Cardiac septum (tissue), 1 donor: ENCODE measurements at regions not wholly inside any gene's neighbourhood (a gene's known extent, or its start where the extent isn't known, plus 50 kb on each side); places are given as distances from the start of the nearest gene placed in this dataset.

ENCODE experiments used
- DNase-seq: peaks from one replicate; pipeline ENCODE4 v3.0.0-alpha.2; 2020; ENCODE audit warnings: low spot score
- intact Hi-C: fragments of 100-400 bp; cut with DNase I; formaldehyde crosslinking; loops from one replicate; pipeline ENCODE4 v1.14.0; 2022
- donor health status: DM: no; HTN: no; CAD: no.

DNA sequence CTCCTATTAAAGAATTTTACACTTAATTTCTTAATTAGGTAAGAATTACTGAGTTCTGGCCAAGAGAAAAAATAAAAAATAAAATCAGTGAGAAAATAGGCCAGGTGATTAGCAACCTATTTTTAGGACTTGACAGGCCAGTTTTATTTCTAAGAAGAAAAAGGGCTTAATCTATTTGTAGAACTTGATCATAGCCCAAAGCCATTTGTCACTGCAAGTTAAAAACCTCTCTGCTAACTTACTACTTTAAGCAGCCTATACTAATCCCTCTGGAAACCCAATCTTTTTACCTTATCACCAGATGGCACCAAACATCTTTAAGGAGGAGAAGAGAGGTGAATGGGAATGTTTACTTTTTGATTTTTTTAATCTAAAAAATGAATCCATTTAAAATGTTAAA is 222.1 kb upstream of the RHOBTB1 start:
- DNase-seq = no peak
- intact Hi-C loops = no loop called here

- intact Hi-C loops = no loop called here
- no peak for DNase-seq
These were observed 220.6 kb upstream of the RHOBTB1 start for GRCh38 chr10:61164458-61165160.

GRCh38 chr10:61163403-61163802 is 219.4 kb upstream of the RHOBTB1 start:
- no peak for DNase-seq
- intact Hi-C loops = no loop called here

DNA sequence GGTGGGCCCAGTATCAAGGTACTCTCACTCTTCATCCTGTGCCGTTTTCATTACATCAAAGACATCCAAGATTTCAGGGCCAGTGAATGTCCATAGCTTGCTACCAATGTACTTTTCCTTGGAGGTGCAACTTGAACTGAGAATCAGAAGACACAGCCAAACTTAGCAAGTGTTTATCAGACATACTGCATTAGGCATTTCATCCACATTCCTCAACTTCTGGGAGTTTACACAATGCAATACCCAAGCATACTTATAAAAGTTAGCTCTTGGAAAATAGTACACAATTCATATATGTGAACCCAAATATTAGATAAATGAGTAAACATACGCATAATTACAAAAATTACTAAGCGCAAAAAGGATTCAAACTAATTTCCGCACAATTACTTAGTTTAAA is 216.3 kb upstream of the RHOBTB1 start:
- intact Hi-C loops = no loop called here

GRCh38 chr10:61159253-61159652 is 215.3 kb upstream of the RHOBTB1 start:
- no peak for DNase-seq
- intact Hi-C loops = no loop called here

More for the DNA sequence above, 216.3 kb upstream of the RHOBTB1 start:
- DNase-seq = no peak

- no peak for DNase-seq
- intact Hi-C loops = no loop called here
These were observed 213.2 kb upstream of the RHOBTB1 start for GRCh38 chr10:61157182-61157581.

DNA sequence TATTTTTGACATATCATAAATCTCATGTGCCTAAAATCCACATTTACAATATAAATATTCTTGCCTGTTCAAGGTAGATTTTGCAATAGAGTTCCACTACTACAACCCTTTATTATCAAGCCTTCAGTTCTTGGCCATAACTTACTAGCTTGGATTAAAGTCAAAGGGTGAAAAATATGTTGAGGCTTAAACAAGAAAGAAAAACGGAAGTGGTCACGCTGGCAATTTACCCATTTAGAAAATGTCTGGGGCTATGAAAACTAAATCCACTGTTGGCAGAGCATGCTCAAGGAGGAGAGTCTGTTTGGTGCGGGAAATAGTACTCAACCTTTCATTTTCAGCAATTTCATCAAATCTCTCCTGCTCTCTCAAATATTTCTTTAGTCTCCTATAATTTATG is 209.8 kb upstream of the RHOBTB1 start:
- intact Hi-C loops = no loop called here
- no peak for DNase-seq

DNA sequence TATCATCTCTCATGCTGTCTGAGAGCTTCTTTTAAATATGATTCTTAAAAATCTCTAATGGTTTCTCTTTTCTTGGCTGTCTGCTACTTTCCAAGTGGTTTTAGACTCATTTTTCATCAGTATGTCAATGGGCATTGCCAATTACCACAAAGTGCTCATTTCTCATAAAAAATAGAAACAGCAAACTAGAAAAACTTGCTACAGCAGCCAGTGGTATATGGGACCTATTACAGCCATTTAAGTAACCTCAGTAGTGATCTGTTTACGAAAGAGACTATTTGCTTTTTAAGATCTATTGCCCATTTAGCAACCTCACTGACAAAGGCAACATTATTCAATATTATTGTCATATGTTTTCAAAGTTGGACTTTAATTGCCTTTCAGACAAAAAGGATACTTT is 207.1 kb upstream of the RHOBTB1 start:
- no peak for DNase-seq
- intact Hi-C loops = no loop called here

DNA sequence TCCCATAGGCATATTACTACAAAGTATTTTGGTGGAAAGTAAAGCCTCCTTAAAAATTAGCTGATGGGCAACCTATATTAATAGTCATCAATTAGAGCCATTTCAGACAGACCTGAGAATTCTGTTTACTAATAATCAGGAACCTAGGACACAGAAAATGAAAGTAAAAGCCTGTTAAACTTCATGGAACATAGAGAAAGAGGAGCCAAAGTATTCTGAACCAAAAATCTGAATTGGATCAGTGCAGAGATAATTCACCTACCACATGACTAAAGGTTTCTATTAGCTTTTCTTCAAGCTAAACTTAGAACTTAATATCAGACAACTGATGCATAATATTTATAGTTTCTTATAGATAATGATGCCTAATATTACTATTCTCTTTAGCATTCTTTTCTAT is 204.5 kb upstream of the RHOBTB1 start:
- no peak for DNase-seq
- intact Hi-C loops = no loop called here

- no peak for DNase-seq
- intact Hi-C loops = loop anchor here (5.0 kb wide), 2 partner anchors 44 to 139 kb away; no protein-coding TSS in a partner anchor
These were observed 199.0 kb upstream of the RHOBTB1 start for GRCh38 chr10:61142987-61143386.

GRCh38 chr10:61140765-61141392 is 196.9 kb upstream of the RHOBTB1 start:
- DNase-seq = no peak
- intact Hi-C loops = loop anchor here (5.0 kb wide), 2 partner anchors 46 to 141 kb away; no protein-coding TSS in a partner anchor

- intact Hi-C loops = loop anchor here (10.0 kb wide), 1 partner anchor 325 kb away; no protein-coding TSS in a partner anchor
These were observed 195.6 kb upstream of the RHOBTB1 start for GRCh38 chr10:61139592-61139953.

DNA sequence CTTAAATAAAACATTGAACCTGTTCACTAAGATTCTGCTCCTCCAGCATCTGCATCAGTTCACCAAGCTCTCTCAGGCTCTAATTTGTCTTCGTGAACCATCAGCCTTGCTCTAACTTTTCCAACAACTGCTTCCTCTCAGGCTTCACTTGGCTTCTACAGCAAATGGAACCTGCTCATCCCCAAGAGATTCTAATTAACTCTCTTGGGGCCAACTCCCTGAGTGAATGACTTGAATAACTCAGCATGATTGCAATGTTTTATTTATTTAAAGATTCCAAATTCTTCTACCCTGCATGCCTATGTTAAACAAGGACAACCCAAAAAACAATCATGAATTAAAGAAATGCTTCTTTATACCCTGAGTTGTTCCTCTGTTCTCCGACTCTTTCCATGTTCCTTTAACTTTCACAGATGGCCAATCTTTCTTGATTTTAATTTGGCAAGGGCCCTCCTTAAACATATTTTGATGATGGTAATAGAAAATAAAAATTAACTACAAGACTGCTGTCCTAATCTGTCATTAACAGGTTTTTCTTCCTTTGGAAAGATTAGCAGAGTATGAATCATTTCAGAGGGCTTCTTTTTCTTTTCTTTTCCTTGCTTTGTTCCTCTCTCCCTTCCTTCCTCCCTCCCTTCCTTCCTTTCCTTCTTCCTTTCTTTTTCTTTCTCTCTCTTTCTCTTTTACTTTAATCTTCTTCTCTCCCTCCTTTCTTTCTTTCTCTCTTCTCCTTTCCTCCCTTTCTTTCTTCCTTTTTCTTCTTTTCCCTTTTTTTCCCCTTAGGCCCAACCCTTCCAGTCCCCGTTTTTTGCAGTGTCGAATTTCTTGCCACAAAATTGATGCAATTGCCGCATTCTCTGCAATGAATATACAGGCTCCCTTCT is 195.0 kb upstream of the RHOBTB1 start:
- intact Hi-C loops = loop anchor here (10.0 kb wide), 1 partner anchor 324 kb away; no protein-coding TSS in a partner anchor
- no peak for DNase-seq

More at GRCh38 chr10:61139592-61139953, 195.6 kb upstream of the RHOBTB1 start:
- DNase-seq = no peak

DNA sequence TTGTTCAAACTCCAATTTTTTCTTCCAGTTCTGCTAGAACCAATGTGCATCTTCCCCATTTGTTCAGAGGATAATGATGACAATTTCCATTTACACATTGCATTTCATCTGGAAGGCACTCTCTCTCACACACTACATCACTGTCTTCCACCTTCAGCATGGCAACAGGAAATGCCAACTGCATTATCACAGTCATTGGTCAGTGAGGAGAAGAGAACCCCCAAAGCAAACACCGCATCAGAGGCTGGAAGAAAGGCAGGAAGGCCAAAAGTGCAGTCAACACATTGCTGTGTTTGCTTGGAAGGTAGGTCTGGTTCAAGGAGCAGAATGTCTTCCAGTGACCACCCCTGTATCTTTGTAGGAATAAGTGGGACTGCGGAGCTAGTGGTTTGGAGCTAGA is 192.2 kb upstream of the RHOBTB1 start:
- intact Hi-C loops = loop anchor here (10.0 kb wide), 1 partner anchor 321 kb away; no protein-coding TSS in a partner anchor
- DNase-seq = no peak

DNA sequence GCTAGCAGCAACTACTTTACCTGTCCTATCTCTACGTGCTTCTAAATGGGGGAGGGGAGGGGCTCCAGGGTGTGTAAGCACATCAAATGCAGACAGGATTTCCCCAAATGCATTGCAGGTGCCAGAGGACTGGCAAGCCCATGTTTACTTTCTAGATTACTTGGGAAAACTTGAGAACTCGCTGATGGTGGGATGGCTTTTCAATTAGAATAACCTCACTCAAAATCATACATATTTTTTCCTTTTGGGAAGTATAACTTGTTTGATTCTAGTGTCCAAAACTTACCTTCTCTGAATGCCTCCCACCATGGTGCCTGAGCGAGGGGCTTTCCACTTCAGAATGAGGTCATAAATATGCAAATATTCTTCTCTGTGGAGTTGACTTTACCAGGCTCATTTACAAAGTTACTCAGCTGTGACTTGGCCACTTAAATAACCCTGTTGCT is 191.3 kb upstream of the RHOBTB1 start:
- intact Hi-C loops = loop anchor here (10.0 kb wide), 1 partner anchor 320 kb away; no protein-coding TSS in a partner anchor
- DNase-seq = no peak

DNA sequence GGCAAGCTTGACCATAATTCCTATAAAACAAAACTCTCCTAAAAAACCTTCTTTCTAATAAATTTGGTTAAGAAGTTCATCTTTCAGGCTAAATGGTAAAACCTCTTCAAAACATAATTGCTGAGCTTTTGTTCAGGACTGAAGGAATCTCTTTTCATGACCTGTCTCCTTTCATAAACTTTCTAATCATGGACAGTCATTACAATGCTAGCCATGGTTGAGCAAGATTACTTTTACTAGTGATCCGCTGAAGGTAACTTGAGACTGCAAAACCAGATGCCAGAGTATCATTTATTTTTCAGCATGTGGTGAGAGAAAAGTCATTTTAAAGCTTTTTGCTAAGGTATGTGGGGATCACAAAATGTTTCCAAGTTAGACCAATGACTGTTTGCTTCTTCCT is 186.4 kb upstream of the RHOBTB1 start:
- DNase-seq = no peak
- intact Hi-C loops = loop anchor here (10.0 kb wide), 1 partner anchor 316 kb away; no protein-coding TSS in a partner anchor

GRCh38 chr10:61128196-61128595 is 184.2 kb upstream of the RHOBTB1 start:
- intact Hi-C loops = no loop called here
- DNase-seq = no peak

GRCh38 chr10:61125560-61126170 is 181.7 kb upstream of the RHOBTB1 start:
- intact Hi-C loops = no loop called here
- no peak for DNase-seq

- no peak for DNase-seq
- intact Hi-C loops = no loop called here
These were observed 181.0 kb upstream of the RHOBTB1 start for GRCh38 chr10:61124756-61125530.
